Dermis microvascular lymphatic vessel endothelial cell (primary cell): ENCODE measurements at regions not wholly inside any gene's neighbourhood (a gene's known extent, or its start where the extent isn't known, plus 50 kb on each side); places are given as distances from the start of the nearest gene placed in this dataset.

Source experiments
- DNase-seq, 2 donors: peaks; one replicate each; pipeline versions ENCODE4 v3.0.0 to v3.0.0-alpha.2; 2010; ENCODE audit warnings: low read depth in 2 of 2

DNA sequence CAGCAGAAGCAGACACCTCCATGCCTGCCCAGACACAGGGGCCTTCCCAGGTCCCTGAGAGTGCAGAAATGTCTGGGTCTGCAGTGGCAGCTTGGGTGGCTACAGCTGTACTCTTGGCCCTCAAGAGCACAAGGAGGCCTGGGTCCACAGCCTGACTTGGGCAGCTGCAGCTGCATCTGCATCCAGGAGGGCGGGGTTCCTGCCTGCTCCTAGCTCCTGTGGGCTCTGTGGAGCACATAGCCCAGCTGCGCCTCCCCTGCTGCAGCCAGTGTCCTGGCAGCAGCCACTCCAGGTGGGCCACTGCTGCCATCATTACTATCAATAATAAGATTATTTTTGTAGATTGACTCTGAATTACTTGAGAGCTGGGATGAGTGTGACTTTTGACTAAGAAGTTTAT, 162.0 kb upstream of the PTCH1 start:
- no peak for DNase-seq

GRCh38 chr9:95670122-95670521, 153.4 kb upstream of the PTCH1 start:
- no peak for DNase-seq

DNA sequence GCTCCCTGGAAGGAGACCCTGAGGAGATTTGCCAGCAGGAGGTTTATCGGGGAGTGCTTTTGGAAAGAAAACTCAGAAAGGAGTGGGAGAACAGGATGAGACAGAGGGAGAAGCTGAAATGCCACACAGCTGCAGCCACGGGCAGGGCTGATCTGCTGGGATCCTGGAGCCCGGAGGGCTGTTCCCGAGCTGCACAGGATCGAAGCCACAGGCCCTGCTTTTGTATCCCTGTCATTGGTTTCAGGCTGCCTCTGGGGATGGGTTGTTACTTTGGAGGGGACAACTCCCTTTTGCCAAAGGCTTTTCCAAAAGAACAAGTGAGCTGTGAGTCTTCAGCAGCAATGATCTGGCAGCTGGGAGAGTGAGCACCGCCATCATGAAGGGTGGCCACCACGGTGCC, 152.5 kb upstream of the PTCH1 start:
- DNase-seq: no peak

- DNase-seq: no peak
Observed at GRCh38 chr9:95667789-95668188, 151.0 kb upstream of the PTCH1 start.

DNA sequence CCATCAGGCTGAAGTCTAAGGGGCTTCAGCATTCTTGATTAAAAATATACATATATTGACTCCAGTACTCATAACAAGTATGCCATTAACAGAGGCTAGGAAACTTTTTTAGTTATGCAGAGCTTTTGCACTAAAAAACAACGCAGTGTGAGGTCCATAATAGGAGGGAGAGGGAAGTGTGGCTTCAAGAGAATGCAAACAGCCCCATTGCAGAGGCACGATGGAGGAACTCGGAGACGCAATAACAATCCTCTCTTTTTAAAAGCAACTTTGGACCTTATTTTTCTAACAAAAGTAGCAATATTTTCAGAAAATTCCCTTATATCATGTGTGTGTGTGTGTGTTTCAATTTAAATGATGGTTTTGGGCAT, 150.0 kb upstream of the PTCH1 start:
- no peak for DNase-seq

- DNase-seq: no peak
Observed at GRCh38 chr9:95666096-95666784, 149.5 kb upstream of the PTCH1 start.

DNA sequence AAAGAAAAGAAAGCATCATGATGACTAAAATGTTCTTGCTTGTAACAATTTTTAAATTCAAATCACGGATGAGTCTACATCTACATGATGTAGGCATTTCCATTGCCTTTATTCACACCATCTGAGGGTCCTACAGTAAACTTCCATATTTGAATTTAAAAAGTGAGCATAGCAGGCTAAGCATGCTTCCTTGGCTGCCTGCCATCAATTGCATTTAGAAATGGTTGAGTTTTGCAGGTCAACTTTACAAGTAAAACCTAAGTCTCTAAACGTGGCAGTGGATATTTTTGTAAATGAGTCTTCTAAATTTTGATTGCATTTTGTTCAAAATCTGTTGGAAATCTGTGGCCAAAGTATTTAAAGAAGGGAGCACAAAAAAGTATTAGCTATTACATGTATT, 136.5 kb upstream of the PTCH1 start:
- no peak for DNase-seq

DNA sequence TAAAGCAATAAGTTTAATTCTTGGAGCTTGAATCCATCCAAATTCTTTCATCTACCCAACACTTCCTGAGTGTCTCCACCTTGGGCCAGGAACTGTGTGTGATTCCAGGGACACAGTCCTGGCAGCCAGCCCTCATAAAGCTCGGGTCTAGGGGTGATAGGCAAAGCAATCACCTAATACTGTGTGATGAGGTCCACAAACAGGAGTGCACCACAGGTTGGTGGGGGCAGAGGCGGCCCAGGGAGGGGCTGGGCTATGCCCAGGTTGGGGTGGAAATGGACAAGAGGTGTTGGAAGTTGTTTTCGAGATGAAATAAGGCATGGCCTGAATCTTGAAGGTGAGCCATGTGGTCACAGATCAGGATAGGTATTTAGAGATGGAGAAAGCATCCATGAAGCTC, 133.9 kb upstream of the PTCH1 start:
- DNase-seq: no peak

DNA sequence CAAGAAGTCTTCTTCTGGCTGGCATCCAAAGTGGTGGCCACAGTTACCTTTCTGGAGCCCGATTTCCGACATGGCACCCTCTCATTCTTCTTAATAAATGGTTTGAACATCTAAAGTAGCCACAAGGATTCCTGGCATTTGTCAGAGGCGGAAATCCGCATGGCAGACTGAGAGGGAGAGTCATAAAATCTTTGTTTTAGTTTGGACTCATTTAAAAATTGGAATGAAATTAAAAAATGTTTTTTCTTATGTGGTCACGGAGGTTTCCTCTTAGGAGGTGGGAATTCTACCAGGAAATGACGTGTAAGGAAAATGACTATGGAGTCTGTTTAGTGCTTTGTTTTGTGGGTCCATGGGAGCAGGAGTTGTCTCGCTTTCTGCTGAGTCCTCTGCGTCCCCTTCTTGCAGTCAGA, 133.0 kb upstream of the PTCH1 start:
- DNase-seq: peak in 1 of 2 donors; percentile 13

DNA sequence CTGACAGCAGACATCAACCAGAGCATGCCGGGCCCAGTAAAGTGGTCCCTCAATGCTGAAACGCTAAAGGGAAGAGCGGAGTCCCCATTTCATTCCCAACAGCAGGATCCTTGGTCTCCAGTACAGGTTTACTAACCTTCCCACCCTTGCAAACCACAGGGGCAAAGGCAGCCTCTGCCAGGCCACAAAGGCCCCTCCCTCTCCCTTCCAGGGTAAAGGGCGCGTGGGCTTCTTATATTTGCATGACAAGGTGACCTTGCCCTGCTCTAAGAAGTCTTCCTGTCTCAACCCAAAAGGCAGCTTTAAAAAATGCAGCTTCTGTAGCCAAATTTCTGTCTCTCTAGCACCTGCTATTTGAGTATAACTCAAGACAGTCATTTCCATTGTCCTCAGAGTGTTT, 131.5 kb upstream of the PTCH1 start:
- DNase-seq: no peak

DNA sequence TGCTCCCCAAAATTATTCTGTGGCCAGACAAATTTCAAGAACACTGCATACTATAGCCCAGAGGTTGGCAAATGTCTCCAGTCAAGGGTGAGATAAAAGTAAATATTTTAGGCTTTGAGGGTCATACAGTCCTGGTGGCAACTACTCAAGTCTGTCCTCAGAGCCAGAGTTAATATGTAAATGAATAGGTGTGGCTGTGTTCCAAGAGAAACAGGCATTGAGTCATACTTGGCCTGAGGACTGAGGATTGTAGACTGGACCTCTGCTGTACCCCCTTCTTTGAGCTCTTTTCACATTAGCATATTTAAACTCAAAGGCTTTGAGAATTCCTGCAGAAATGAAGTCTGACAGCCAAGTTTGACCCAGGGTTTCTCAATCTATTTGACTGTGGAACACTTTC, 129.2 kb upstream of the PTCH1 start:
- DNase-seq: peak in 1 of 2 donors; percentile 37

DNA sequence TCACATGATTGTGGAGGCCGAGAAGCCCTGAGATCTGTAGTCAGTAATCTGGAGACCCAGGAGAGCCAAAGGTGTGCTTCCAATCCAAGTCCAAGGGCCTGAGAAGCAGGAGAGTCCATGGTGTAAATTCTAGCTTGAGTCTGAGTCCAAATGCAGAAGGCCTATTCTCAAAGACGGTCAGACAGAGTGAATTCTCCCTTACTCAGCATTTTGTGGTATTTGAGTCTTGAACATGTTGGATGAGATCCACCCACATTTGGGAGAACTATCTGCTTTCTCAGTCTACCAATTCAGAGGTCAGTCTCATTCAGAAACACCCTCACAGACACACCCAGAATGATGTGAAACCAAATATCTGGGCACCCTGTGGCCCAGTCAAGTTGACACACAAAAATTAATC, 128.8 kb upstream of the PTCH1 start:
- no peak for DNase-seq

DNA sequence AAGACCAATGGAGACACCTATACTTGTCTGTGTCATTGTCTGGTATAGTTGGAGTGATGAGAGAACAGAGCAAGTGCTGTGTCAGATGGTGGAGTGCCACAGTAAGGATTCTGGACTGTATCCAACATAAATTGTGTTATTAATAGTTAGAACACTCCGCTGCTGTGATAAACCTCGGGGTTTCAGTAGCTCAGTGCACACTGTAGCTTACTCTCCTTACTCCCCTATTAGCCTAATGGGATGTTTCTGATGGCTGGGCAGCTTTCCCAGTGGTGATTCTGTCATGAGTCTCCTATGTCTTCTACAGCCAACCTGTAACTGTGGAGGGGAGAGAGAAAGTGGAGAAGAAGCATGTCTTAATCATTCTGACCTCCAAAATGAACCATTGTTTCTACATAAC, 127.6 kb upstream of the PTCH1 start:
- DNase-seq: peak; percentile 15 to 37

GRCh38 chr9:95643619-95644018, 126.8 kb upstream of the PTCH1 start:
- DNase-seq: no peak

DNA sequence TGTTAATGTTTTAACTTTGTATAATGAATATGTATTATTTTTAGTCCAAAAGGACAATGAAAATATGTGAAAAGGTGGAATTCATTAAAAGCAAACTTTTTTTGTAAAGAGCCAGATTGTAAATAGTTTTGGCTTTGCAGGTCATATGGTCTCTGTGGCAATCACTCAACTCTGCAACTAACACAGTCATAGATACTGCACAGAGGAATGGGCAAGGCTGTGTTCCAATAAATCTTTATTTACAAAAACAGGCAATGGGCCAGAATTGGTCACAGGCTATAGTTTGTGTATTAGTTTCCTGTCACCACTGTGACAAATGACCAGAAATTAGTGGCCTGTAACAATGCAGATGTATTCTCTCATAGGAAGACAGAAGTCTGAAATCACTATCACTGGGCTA, 125.4 kb upstream of the PTCH1 start:
- no peak for DNase-seq

- DNase-seq: peak; percentile 9 to 33
Observed at GRCh38 chr9:95641586-95641985, 124.8 kb upstream of the PTCH1 start.

- DNase-seq: no peak
Observed at GRCh38 chr9:95640336-95640735, 123.6 kb upstream of the PTCH1 start.

- no peak for DNase-seq
Observed at GRCh38 chr9:95635986-95636671, 119.4 kb upstream of the PTCH1 start.

DNA sequence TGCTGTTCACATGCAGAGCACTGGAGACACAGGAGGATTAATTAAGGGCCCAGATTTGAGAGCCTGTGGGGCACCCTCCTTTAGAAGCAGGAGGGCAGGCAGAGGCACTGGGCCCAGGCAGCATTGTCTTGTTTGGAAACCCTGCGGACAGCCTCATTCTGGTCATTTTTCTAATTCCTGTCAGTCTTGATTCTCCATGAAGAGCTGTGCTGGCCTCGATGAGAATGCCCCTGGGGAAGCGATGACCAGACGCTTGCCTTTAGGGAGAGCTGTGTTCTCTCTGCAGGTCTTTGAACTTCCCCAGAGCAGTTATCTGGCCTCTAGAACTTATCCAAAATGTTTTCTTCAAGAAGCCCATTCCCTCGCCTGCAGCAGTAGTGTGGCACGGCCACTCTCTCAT, 117.8 kb upstream of the PTCH1 start:
- DNase-seq: no peak

DNA sequence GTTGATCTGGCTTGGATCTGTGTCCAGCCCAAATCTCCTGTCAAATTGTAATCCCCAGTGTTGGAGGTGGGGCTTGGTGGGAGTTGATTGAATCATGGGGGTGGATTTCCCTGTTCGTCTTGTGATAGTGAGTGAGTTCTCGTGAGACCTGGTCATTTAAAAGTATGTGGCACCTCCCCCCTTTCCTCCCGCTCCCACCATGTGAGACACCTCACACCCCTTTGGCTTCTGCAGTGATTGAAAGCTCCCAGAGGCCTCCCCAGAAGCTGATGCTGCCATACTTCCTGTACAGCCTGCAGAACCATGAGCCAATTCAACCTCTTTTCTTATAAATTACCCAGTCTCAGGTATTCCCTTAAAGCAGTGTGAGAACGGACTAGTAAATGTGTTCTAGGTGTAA, 117.3 kb upstream of the PTCH1 start:
- DNase-seq: no peak

- DNase-seq: no peak
Observed at GRCh38 chr9:95629585-95629984, 112.8 kb upstream of the PTCH1 start.

GRCh38 chr9:95627802-95628201, 111.0 kb upstream of the PTCH1 start:
- DNase-seq: peak in 1 of 2 donors; percentile 52

DNA sequence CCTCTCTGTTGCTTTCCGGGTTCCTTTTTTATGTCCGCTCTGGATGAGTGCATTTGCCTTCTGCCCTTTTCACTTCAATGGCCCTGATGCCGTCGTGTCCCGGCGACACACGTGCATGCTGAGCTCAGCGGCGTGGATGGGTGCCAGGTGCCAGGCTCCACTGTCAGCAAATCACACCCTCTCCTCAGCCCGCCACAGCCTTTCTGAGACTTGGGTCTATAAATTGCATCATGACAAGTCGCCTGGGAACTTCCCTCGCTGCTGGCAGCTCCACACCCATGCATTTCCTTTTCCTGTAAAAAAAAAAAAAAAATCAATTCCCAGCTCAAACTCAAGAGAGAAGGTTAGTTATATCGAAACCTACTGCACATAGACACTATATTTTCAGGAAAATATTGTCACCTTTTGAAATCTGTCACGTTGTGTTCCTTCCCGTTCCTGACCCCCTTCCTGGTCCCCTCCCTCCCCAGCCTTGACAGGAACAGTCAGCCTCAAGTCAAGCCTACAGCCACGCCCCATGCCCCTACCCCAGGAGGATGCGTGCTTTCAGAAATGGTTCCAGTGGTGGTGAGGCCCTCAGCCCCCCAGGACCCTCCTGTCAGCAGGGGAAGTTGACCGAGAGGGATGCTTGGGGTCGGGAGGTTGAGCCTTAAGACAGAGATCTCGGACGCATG, 110.3 kb upstream of the PTCH1 start:
- peak; percentile 57 to 84 for DNase-seq
